Calu3 (cell line): ENCODE measurements at regions not wholly inside any gene's neighbourhood (a gene's known extent, or its start where the extent isn't known, plus 50 kb on each side); places are given as distances from the start of the nearest gene placed in this dataset.

Experiments
- BruUV-seq: library from RNA; stranded (reverse); fragments of 400-500 nt; replicated peaks from 2 replicates; lab custom pipeline; 2021; lab: Mats Ljungman, UMichigan
- CTCF ChIA-PET: fragments of 300-600 bp; sonication (Branson Sonifier 250); formaldehyde crosslinking; loops from one replicate; lab custom pipeline; 2022; ENCODE audit warnings: antibody characterized with exemption; lab: Charles Lee
- DNase-seq: peaks from one replicate; pipeline ENCODE4 v3.0.0; 2022
- H3K27ac Mint-ChIP-seq: one replicate; pipeline ENCODE4 v1.8.0; 2022; ENCODE audit warnings: mixed read lengths; ENCODE audit not compliant: unreplicated experiment
- H3K27me3 Mint-ChIP-seq: one replicate; pipeline ENCODE4 v1.8.0; 2022; ENCODE audit warnings: mixed read lengths; ENCODE audit not compliant: unreplicated experiment
- H3K36me3 Mint-ChIP-seq: one replicate; pipeline ENCODE4 v1.8.0; 2022; ENCODE audit warnings: mild to moderate bottlenecking, moderate library complexity, mixed read lengths; ENCODE audit not compliant: insufficient read depth, unreplicated experiment
- H3K4me1 Mint-ChIP-seq: one replicate; pipeline ENCODE4 v1.8.0; 2022; ENCODE audit warnings: mild to moderate bottlenecking, low read depth, mixed read lengths; ENCODE audit not compliant: unreplicated experiment
- H3K4me3 Mint-ChIP-seq: one replicate; pipeline ENCODE4 v1.8.0; 2022; ENCODE audit warnings: mild to moderate bottlenecking, low read depth, moderate library complexity, mixed read lengths; ENCODE audit not compliant: unreplicated experiment
- H3K9me3 Mint-ChIP-seq: one replicate; pipeline ENCODE4 v1.8.0; 2022; ENCODE audit warnings: low read depth, mixed read lengths; ENCODE audit not compliant: unreplicated experiment
- intact Hi-C: fragments of 100-400 bp; cut with micrococcal nuclease; formaldehyde crosslinking; loops from one replicate; pipeline ENCODE4 v1.10.0; 2022; ENCODE audit not compliant: unreplicated experiment
- TF ChIP-seq, protein P1 (sequence below): fragments of 200-600 bp; IDR thresholded peaks from one replicate; pipeline ENCODE4 v1.8.0; 2022; ENCODE audit warnings: antibody characterized with exemption; ENCODE audit not compliant: unreplicated experiment

DNA sequence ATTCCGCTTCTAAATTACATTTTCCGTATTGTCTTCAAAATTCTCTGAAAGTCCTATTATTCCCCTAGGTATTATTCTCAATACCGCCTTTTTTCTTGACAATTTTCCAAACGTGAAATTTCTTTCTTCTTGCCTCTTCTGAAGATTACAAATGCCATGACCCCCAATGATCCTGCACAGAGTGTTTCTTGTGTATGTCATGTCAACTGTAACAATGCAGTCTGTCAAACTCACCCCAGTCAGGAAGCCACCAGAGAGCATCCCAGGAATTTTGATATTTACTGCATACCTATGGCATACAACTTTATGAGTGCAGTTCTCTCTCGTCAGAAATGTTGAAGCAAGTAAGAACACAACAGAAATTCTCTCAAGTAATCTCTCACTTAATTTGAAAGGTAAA, 847.3 kb upstream of the CDH8 start:
- H3K27me3 Mint-ChIP-seq, result no peaks in the 10 kb centered on the region

DNA sequence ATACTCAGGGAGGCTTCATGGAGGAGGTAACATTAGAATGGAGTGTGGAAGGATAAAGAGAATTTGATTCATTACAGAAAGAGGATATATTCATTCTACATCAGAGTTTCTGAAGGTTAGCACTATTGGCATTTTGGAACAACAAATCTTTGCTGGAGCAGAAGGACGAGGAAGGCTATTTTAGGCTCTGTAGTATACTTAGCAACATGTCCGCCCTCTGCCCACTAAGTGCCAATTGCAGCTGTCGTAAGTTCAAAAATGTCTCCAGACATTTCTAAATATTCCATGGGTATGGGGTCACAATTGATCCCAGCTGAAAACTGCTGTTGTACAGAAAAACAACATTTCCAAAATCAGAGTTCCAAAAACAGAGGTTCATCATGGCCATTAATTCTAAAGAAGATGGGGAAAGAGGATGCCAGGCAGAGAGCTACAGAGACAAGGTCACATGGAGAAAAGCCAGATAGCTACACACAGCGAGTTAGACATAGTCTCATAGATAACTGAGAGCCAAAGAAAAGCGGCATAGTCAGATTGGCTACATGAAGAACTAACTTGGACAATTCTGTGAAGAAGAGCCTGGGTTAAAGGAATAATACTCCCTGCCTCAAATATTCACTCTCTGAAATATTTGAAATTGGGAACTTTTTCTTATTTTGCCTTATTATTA, 846.4 kb upstream of the CDH8 start:
- BruUV-seq, result no TSS peak
- CTCF ChIA-PET, result no interaction called here
- Mint-ChIP-seq H3K4me3 (no peak overlapping the region), H3K36me3 (no peaks in the 10 kb centered on the region), H3K27me3 (no peaks in the 10 kb centered on the region), H3K4me1 (no peaks in the 10 kb centered on the region), H3K27ac (no peak overlapping the region), H3K9me3 (peaks cover 19% of the 10 kb centered on the region)
- DNase-seq, result no peak
- TF ChIP-seq, protein P1, sequence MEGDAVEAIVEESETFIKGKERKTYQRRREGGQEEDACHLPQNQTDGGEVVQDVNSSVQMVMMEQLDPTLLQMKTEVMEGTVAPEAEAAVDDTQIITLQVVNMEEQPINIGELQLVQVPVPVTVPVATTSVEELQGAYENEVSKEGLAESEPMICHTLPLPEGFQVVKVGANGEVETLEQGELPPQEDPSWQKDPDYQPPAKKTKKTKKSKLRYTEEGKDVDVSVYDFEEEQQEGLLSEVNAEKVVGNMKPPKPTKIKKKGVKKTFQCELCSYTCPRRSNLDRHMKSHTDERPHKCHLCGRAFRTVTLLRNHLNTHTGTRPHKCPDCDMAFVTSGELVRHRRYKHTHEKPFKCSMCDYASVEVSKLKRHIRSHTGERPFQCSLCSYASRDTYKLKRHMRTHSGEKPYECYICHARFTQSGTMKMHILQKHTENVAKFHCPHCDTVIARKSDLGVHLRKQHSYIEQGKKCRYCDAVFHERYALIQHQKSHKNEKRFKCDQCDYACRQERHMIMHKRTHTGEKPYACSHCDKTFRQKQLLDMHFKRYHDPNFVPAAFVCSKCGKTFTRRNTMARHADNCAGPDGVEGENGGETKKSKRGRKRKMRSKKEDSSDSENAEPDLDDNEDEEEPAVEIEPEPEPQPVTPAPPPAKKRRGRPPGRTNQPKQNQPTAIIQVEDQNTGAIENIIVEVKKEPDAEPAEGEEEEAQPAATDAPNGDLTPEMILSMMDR, result no peak
- intact Hi-C loops, result no loop called here

More for the DNA sequence above, 847.3 kb upstream of the CDH8 start:
- CTCF ChIA-PET, result no interaction called here
- no peak for DNase-seq
- TF ChIP-seq, protein P1, result no peak
- intact Hi-C loops, result no loop called here
- peaks cover 19% of the 10 kb centered on the region for H3K9me3 Mint-ChIP-seq
- BruUV-seq, result no TSS peak
- H3K27ac Mint-ChIP-seq, result no peak overlapping the region
- H3K4me1 Mint-ChIP-seq, result no peaks in the 10 kb centered on the region
- no peaks in the 10 kb centered on the region for H3K36me3 Mint-ChIP-seq
- H3K4me3 Mint-ChIP-seq, result no peak overlapping the region

DNA sequence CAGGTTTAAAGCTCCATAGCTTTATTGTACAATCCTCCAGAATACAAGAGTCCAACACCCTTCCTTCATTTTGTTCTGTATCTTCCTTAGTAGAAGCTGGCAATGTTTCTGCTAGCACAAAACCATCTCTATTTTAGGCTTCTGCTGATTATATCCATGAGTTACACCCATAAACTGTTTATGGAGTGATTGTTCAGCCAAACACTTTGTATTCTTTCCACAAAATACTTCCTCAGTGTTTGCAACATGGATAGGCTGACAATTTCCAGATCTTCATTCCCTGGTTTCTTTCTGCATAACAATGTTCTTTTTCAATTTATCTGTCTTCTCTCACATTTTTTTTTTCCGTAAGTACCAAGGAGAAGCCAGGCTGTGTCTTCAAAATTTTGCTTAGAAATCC, 839.9 kb upstream of the CDH8 start:
- intact Hi-C loops, result no loop called here
- Mint-ChIP-seq H3K27me3 (no peaks in the 10 kb centered on the region), H3K27ac (no peak overlapping the region), H3K4me1 (no peaks in the 10 kb centered on the region), H3K9me3 (peaks cover 20% of the 10 kb centered on the region), H3K36me3 (no peaks in the 10 kb centered on the region), H3K4me3 (no peak overlapping the region)
- BruUV-seq, result no TSS peak
- TF ChIP-seq, protein P1, result no peak
- CTCF ChIA-PET, result no interaction called here
- no peak for DNase-seq

DNA sequence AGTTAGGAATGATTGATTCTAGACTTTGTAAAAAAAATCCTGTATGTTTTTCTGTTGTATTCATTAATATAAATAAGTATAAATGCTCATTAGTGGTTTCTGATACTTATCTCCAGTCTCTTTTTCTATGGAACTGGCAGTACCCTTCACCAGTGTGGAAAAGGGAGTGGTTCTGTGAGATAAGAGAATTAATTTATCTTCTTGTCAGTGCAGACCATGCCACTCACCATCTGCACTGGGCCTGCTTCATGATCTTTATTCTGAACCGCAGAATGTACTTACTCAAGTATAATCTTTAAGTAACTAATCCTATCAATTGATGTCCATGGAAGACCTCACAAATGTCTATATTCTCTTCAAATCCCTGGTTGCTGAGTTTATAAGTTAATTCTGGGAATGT, 836.1 kb upstream of the CDH8 start:
- BruUV-seq, result no TSS peak

More for the DNA sequence above, 836.1 kb upstream of the CDH8 start:
- no peaks in the 10 kb centered on the region for H3K4me1 Mint-ChIP-seq
- no peaks in the 10 kb centered on the region for H3K36me3 Mint-ChIP-seq
- H3K9me3 Mint-ChIP-seq, result peaks cover 10% of the 10 kb centered on the region
- H3K4me3 Mint-ChIP-seq, result no peak overlapping the region
- no peaks in the 10 kb centered on the region for H3K27me3 Mint-ChIP-seq
- H3K27ac Mint-ChIP-seq, result no peak overlapping the region
- TF ChIP-seq, protein P1, result no peak
- no peak for DNase-seq
- intact Hi-C loops, result no loop called here
- CTCF ChIA-PET, result no interaction called here
